Mucosa of stomach (tissue), 1 donor: ENCODE measurements at regions not wholly inside any gene's neighbourhood (a gene's known extent, or its start where the extent isn't known, plus 50 kb on each side); places are given as distances from the start of the nearest gene placed in this dataset.

ENCODE experiments used
- H3K27me3 ChIP-seq: one replicate; pipeline ENCODE4 v1.7.0; 2013; ENCODE audit warnings: mild to moderate bottlenecking, low read length; ENCODE audit not compliant: control insufficient read depth, insufficient read depth
- H3K36me3 ChIP-seq: one replicate; pipeline ENCODE4 v1.7.0; 2013; ENCODE audit warnings: low read length; ENCODE audit not compliant: control insufficient read depth, insufficient read depth
- H3K4me1 ChIP-seq: one replicate; pipeline ENCODE4 v1.7.0; 2013; ENCODE audit warnings: mild to moderate bottlenecking, low read length; ENCODE audit not compliant: control insufficient read depth, insufficient read depth
- H3K4me3 ChIP-seq: one replicate; pipeline ENCODE4 v1.7.0; 2013; ENCODE audit warnings: low read length
- H3K9ac ChIP-seq: one replicate; pipeline ENCODE4 v1.7.0; 2013; ENCODE audit warnings: mild to moderate bottlenecking, low read length, moderate library complexity
- H3K9me3 ChIP-seq: one replicate; pipeline ENCODE4 v1.7.0; 2013; ENCODE audit warnings: mild to moderate bottlenecking, low read length, moderate library complexity; ENCODE audit not compliant: control insufficient read depth
- donor health status: Pancreatic carcinoma.

DNA sequence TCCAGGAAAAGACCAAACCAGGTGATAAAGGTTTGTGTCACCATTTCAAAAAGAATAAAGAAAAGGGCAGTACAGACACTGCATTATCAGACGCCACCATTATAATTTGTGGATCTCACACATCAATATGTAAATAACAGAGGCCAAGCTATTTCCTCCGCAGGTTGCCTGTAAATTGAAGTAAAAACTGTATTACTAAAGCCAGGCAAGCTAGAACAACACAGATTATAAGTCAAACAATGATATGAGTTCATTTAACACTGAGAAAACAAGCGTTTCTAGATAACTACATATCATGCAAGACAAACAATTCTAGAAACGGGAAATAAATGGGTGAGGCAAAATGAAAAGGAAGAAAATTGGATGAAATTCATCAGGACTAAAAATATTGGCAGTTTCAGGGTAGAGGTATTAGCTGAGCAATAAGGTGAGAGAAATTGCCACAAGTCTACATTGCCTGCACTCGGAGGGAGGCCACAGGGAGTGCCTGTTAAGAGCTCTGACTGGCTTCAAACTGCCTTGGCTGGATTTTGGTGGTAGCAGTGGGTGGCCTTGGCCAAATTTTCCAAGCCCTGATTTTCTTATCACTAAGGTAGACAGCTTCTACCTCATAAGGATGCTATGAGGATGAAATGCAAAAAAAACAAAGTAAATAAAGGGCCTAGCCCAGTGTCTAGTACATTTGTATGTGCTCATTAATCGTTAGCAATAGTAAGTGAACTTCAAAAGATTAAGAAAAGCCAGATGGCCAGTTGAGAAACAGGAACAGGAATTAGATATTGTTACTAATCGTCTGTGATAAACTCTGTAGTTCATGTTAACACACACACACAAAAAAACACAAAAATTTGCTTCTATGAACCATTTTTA lies 240.0 kb upstream of the NFE2L3 start:
- no peak overlapping the region for H3K9ac ChIP-seq
- H3K4me1 ChIP-seq, result no peaks in the 10 kb centered on the region
- H3K4me3 ChIP-seq, result no peak overlapping the region
- no peaks in the 10 kb centered on the region for H3K9me3 ChIP-seq
- H3K36me3 ChIP-seq, result no peaks in the 10 kb centered on the region
- H3K27me3 ChIP-seq, result no peaks in the 10 kb centered on the region

DNA sequence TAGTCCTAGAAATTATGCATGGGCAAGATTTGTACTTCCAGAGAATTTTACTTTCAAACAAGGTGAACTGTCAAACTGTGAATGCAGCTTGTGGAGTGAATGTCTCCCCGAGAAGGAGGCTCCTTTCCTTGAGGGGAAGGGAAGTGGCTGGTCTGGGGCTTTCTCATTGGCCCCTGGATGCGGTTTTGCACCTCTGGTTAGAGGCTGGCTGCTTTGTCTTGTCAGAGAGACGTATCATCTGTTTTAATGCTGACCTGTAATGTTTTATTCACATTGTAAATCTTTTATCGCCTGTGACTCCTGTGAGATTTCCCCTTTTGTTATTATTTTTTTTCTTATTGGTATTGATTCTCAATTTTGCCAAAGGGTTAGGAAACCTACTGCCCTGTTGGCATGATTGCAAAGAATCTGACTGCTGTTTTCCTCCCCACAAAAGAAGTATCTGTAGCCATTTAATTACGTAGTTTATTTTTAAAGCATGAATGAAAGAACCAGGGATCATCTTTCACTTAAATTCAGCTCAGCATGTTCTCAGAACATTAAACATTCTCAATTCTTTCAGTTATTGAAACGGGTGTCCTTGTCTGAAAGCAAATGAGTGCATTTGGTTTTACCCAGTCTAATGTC lies 238.3 kb upstream of the NFE2L3 start:
- no peaks in the 10 kb centered on the region for H3K9me3 ChIP-seq
- no peak overlapping the region for H3K4me3 ChIP-seq
- no peaks in the 10 kb centered on the region for H3K36me3 ChIP-seq
- no peaks in the 10 kb centered on the region for H3K4me1 ChIP-seq
- no peak overlapping the region for H3K9ac ChIP-seq
- no peaks in the 10 kb centered on the region for H3K27me3 ChIP-seq

DNA sequence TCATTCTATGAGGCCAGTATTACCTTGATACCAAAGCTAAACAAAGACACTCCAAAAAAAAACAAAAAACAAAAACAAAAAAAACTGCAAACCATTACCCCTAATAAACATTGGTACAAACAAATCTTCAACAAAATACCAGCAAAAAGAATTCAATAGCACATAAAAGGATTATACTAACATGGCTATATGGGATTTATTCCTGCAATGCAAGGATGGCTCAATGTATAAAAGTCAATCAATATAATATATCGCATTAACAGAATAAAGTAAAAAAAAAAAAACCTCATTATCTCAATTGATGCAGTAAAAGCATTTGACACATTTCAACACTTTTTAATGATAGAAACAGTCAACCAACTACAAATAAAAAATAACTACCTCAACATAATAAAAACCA lies 233.3 kb upstream of the NFE2L3 start:
- no peaks in the 10 kb centered on the region for H3K4me1 ChIP-seq
- no peaks in the 10 kb centered on the region for H3K9me3 ChIP-seq
- H3K9ac ChIP-seq, result no peak overlapping the region
- no peak overlapping the region for H3K4me3 ChIP-seq
- H3K36me3 ChIP-seq, result no peaks in the 10 kb centered on the region
- H3K27me3 ChIP-seq, result no peaks in the 10 kb centered on the region

DNA sequence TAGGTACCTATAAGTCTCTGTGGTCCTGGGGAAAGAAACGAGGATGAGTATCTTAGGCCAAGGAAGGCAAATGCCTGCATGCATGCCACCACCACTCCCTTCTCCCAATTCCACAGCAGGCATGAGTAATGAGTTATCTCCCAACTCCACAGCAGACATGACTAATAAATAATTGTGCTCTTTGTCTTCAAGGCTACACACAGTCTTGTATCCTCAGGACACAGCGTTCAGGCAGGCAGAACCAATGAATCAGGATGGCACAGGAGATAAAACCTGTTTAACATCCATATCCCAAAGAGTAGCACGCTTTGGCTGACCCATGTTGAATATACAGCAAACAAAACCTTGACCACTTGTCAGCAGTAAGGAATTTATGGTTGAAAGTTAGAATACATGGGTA lies 229.7 kb upstream of the NFE2L3 start:
- Histone ChIP-seq H3K27me3 (no peaks in the 10 kb centered on the region), H3K9ac (no peak overlapping the region), H3K4me1 (peaks cover 7% of the 10 kb centered on the region), H3K4me3 (no peak overlapping the region), H3K36me3 (no peaks in the 10 kb centered on the region), H3K9me3 (no peaks in the 10 kb centered on the region)

DNA sequence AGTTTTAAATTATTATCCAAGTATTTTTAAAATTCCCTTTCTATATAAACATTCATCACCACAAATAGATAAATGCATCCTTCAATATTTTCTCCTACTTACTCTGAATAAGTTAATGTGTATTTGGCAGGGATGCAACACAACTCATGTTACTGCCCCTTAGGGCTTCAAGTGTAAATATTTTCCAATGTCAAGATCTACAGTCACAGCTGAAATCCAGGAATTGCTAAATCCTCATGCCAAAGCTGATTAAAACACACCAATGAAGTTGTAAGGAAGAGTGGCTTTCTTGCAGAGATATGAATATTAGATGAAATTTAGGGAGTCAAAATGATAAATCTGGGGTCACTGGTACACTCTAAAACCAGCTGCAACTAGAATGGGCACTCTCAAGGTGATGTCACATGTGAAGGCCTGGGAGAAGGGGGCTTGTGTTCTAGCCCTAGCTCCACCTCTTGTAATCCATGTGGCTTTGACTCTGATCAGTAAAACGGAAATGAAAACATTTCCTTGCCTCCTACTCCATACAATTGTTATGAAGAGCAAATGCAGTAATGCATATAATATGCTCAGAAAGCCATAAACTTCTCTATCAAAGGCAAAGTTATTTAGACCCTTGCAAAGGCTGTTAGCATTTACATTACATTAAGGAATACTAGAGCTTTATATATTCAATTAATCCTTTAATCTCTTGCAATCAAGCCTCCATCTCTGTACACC lies 228.1 kb upstream of the NFE2L3 start:
- Histone ChIP-seq H3K4me3 (no peak overlapping the region), H3K4me1 (peaks cover 7% of the 10 kb centered on the region), H3K9ac (no peak overlapping the region), H3K27me3 (no peaks in the 10 kb centered on the region), H3K9me3 (no peaks in the 10 kb centered on the region), H3K36me3 (no peaks in the 10 kb centered on the region)

DNA sequence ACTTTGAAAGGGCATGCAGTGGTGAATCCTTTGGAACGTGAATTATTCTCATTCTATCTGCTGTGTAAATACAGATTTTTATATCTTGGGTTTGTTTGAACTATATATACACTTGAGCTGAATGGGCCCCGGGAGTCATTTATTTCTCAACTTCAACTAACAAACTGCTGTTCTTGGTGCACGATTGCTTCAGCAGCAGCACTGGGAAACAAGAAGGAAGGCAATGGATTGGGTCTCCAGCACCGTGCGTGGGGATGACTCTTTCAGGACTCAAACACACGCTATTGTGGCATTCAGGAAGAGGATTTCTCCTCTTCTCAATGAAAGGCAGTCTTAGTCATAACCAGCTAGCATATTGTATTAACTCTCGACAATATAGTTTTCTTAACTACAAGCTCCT lies 226.0 kb upstream of the NFE2L3 start:
- Histone ChIP-seq H3K36me3 (no peaks in the 10 kb centered on the region), H3K9me3 (no peaks in the 10 kb centered on the region), H3K27me3 (no peaks in the 10 kb centered on the region), H3K4me3 (no peak overlapping the region), H3K9ac (no peak overlapping the region), H3K4me1 (peaks cover 7% of the 10 kb centered on the region)

DNA sequence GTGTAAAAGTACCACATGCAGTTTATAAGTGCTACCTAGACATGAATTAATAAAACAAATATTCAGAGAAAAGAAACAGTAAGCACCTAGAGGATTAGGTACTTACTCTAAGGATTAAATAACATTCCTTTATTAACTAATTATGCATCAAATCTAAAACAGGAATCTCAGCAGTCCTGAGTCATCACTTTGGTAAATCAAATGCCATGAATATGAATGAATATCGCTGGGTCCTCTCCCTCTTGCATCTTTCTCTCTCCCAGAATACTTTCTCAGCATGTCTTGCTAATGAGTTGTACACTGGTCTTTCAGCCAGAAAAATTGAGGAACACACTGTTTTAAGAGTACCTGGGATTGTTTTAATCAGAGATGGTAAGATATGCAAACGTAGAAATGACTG lies 225.5 kb upstream of the NFE2L3 start:
- Histone ChIP-seq H3K27me3 (no peaks in the 10 kb centered on the region), H3K4me1 (peaks cover 7% of the 10 kb centered on the region), H3K4me3 (no peak overlapping the region), H3K36me3 (no peaks in the 10 kb centered on the region), H3K9me3 (no peaks in the 10 kb centered on the region), H3K9ac (no peak overlapping the region)

DNA sequence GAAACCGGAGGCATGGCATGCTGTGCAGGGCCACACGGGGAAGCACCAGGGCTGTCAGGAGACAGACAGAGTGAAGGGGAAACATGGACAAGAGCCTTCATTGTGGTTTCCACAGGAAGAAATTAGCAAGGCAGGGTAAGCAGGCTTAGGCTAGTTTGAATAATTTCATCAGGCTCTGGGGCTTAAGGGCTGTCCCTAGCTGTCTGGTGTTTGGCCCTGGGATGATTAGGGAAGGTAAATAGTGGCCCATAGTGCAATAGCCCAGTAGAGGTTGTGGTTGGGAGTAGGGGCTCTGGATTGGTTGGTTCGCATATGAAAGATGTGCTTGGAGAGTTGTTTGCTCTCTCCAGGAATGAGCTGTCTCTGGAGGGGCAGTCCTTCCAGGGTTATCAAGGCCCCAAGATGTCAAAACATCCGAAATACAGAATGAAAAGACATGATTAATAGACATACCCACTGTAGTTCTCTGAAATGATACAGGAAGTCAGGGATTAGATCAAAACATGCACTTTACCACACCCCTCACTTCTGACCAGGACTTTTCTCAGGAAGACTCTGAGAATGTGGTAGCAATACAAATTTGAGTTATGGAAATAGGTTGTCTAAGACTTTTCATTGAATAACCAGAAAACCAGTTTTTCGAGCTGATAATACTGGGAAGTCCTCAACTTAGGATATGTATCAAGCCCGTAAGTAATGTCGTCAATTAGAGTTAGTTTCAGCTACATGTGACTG lies 224.9 kb upstream of the NFE2L3 start:
- no peaks in the 10 kb centered on the region for H3K36me3 ChIP-seq
- H3K4me1 ChIP-seq, result peaks cover 7% of the 10 kb centered on the region
- no peak overlapping the region for H3K4me3 ChIP-seq
- H3K9ac ChIP-seq, result no peak overlapping the region
- H3K9me3 ChIP-seq, result no peaks in the 10 kb centered on the region
- H3K27me3 ChIP-seq, result no peaks in the 10 kb centered on the region

DNA sequence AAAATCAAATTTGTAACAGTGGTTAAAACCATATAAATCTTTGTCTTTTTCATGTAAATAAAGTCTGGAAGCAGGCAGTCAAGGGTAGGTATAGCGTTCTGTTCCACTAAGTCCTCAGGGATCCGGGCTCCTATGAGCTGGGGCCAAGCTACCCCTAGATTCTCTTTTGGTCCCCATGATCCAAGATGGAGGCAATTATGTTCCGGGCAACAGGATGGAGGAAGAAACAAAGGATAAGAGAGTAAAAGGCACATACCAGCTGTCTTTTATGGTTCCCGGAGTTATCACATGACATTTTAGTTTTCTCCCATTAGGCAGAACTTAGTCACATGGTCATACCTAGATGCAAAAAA lies 224.4 kb upstream of the NFE2L3 start:
- H3K4me3 ChIP-seq, result no peak overlapping the region

DNA sequence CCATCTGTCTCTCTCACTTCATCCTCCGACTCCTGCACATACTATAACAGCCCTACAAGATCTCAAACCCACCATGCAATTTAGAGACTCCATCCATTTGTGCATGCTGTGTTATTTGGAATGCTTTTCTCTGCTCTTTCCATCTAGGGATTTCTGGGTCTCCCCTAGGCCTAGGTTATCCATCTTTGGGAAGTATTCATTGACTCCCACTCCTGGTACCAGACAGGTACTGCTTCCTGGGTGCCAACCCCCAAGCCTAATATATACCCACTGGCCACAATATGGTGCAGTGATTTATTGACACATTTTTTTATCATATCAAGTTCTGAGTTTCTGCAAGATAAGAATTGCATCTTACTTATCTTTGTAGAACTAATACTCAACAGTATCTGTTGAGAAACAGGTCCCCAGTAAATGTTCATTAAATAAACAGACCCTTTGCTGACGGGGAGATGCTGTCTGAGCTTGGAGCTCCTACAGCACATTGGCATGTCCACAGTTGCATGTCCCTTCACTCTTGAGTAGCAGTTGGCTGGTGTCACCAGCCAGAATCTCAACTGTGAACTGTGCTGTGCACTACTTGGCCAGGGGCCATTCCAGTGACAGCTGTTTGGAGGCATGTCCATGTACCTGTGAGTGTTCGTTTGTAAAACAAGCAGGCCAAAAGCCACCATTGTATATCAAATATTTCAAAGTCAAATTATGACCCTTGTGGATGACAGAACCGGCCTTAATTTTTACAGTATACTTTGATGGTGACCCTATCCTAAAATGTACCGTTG lies 223.3 kb upstream of the NFE2L3 start:
- Histone ChIP-seq H3K4me3 (no peak overlapping the region), H3K9ac (no peak overlapping the region), H3K9me3 (no peaks in the 10 kb centered on the region), H3K27me3 (no peaks in the 10 kb centered on the region), H3K36me3 (no peaks in the 10 kb centered on the region), H3K4me1 (peaks cover 7% of the 10 kb centered on the region)

More for the DNA sequence above, 224.4 kb upstream of the NFE2L3 start:
- Histone ChIP-seq H3K9me3 (no peaks in the 10 kb centered on the region), H3K36me3 (no peaks in the 10 kb centered on the region), H3K4me1 (peaks cover 7% of the 10 kb centered on the region), H3K27me3 (no peaks in the 10 kb centered on the region), H3K9ac (no peak overlapping the region)

DNA sequence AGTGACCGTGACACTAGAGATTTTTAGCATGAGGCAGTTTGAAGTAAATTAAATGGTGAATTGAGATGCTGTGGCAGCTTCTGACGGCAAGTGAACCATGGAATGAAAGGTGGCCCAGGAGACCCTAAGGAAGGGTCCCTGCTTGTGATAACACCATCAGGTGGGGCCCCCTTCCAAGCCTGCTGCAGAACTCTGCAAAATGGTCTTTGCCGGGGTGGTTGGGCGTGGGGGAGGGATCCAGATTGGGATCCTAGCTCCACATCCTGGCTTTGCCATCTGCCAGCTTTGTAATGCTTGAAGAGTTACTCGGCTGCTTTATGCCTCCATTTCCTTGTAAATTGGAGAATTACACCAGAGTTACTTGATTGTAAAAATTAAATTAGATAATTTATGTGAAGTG lies 222.6 kb upstream of the NFE2L3 start:
- Histone ChIP-seq H3K9ac (no peak overlapping the region), H3K27me3 (no peaks in the 10 kb centered on the region), H3K9me3 (no peaks in the 10 kb centered on the region), H3K4me3 (no peak overlapping the region), H3K36me3 (no peaks in the 10 kb centered on the region), H3K4me1 (peaks cover 7% of the 10 kb centered on the region)
